ENCODE measurements at regions not wholly inside any gene's neighbourhood (a gene's known extent, or its start where the extent isn't known, plus 50 kb on each side); places are given as distances from the start of the nearest gene placed in this dataset.
A peak's percentile ranks its signal among the peaks of the same experiment; 100 is the strongest.

GRCh38 chr7:131655447-131655846 is 99.0 kb upstream of the PODXL start:
- no peaks in the 10 kb centered on the region for H3K27me3 ChIP-seq
- H3K4me2 ChIP-seq = no peak overlapping the region
- Mint-ChIP-seq H3K36me3 (no peaks in the 10 kb centered on the region), H3K4me1 (peaks cover 7% of the 10 kb centered on the region), H3K27me3 (ENCODE audit: insufficient read depth, low read depth) (peaks cover 6% of the 10 kb centered on the region), H3K27ac (no peak overlapping the region), H3K4me3 (no peak overlapping the region), H3K9me3 (no peaks in the 10 kb centered on the region)
- no peak for DNase-seq (ENCODE audit: low spot score)
- no peaks in the 10 kb centered on the region for H3K79me2 ChIP-seq (ENCODE audit: low read depth)
- no peak overlapping the region for H3K27ac ChIP-seq
- H3F3A ChIP-seq (ENCODE audit: low read depth) = peaks cover 25% of the 10 kb centered on the region
- no peak overlapping the region for H3K4me3 ChIP-seq
- H2AFZ ChIP-seq (replicated peaks) = no peak overlapping the region
- no peaks in the 10 kb centered on the region for H4K20me1 ChIP-seq (ENCODE audit: low read depth)
- H3K4me1 ChIP-seq = peaks cover 18% of the 10 kb centered on the region
- TF ChIP-seq EZH2phosphoT487 (IDR thresholded peaks at IDR 0.05) = no peak
- TF ChIP-seq, protein P1, sequence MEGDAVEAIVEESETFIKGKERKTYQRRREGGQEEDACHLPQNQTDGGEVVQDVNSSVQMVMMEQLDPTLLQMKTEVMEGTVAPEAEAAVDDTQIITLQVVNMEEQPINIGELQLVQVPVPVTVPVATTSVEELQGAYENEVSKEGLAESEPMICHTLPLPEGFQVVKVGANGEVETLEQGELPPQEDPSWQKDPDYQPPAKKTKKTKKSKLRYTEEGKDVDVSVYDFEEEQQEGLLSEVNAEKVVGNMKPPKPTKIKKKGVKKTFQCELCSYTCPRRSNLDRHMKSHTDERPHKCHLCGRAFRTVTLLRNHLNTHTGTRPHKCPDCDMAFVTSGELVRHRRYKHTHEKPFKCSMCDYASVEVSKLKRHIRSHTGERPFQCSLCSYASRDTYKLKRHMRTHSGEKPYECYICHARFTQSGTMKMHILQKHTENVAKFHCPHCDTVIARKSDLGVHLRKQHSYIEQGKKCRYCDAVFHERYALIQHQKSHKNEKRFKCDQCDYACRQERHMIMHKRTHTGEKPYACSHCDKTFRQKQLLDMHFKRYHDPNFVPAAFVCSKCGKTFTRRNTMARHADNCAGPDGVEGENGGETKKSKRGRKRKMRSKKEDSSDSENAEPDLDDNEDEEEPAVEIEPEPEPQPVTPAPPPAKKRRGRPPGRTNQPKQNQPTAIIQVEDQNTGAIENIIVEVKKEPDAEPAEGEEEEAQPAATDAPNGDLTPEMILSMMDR (IDR thresholded peaks at IDR 0.05) = no peak
- no peak for TF ChIP-seq EZH2 (IDR thresholded peaks at IDR 0.05)
- H3K9me3 ChIP-seq (ENCODE audit: low read depth) = no peaks in the 10 kb centered on the region
- H3K9ac ChIP-seq = no peak overlapping the region
- no peaks in the 10 kb centered on the region for H3K36me3 ChIP-seq

- H3K4me2 ChIP-seq = no peak overlapping the region
- H3K27ac Mint-ChIP-seq = no peak overlapping the region
- H3K27me3 ChIP-seq = no peaks in the 10 kb centered on the region
- no peaks in the 10 kb centered on the region for H3K9me3 Mint-ChIP-seq
- peaks cover 25% of the 10 kb centered on the region for H3F3A ChIP-seq (ENCODE audit: low read depth)
- no peaks in the 10 kb centered on the region for H3K36me3 ChIP-seq
- no peaks in the 10 kb centered on the region for H3K36me3 Mint-ChIP-seq
- H3K4me3 ChIP-seq = no peak overlapping the region
- H3K9me3 ChIP-seq (ENCODE audit: low read depth) = no peaks in the 10 kb centered on the region
- no peaks in the 10 kb centered on the region for H4K20me1 ChIP-seq (ENCODE audit: low read depth)
- DNase-seq (ENCODE audit: low spot score) = peak; percentile 91
- peak overlapping the region; percentile 44 for H2AFZ ChIP-seq (replicated peaks)
- H3K4me3 Mint-ChIP-seq = peak overlapping the region; percentile 8
- TF ChIP-seq EZH2 (IDR thresholded peaks at IDR 0.05) (no peak), EZH2phosphoT487 (IDR thresholded peaks at IDR 0.05) (no peak)
- TF ChIP-seq, protein P1 (IDR thresholded peaks at IDR 0.05) = peak; percentile 89
- H3K4me1 Mint-ChIP-seq = peaks cover 7% of the 10 kb centered on the region
- H3K79me2 ChIP-seq (ENCODE audit: low read depth) = no peaks in the 10 kb centered on the region
- no peak overlapping the region for H3K27ac ChIP-seq
- no peak overlapping the region for H3K9ac ChIP-seq
- H3K27me3 Mint-ChIP-seq (ENCODE audit: insufficient read depth, low read depth) = peaks cover 10% of the 10 kb centered on the region
- H3K4me1 ChIP-seq = peaks cover 19% of the 10 kb centered on the region
Measured at GRCh38 chr7:131654668-131655326, 98.4 kb upstream of the PODXL start.

- peak overlapping the region; percentile 8 for H3K27ac Mint-ChIP-seq
- Histone ChIP-seq H2AFZ (replicated peaks) (no peak overlapping the region), H3K9ac (no peak overlapping the region), H4K20me1 (ENCODE audit: low read depth) (no peaks in the 10 kb centered on the region), H3K36me3 (no peaks in the 10 kb centered on the region), H3K9me3 (ENCODE audit: low read depth) (no peaks in the 10 kb centered on the region), H3K4me2 (no peak overlapping the region), H3K4me3 (no peak overlapping the region), H3K27me3 (no peaks in the 10 kb centered on the region), H3K79me2 (ENCODE audit: low read depth) (no peaks in the 10 kb centered on the region), H3K27ac (no peak overlapping the region), H3F3A (ENCODE audit: low read depth) (peaks cover 30% of the 10 kb centered on the region), H3K4me1 (peaks cover 25% of the 10 kb centered on the region)
- H3K9me3 Mint-ChIP-seq = no peaks in the 10 kb centered on the region
- H3K4me1 Mint-ChIP-seq = peaks cover 8% of the 10 kb centered on the region
- H3K36me3 Mint-ChIP-seq = no peaks in the 10 kb centered on the region
- DNase-seq (ENCODE audit: low spot score) = no peak
- H3K27me3 Mint-ChIP-seq (ENCODE audit: insufficient read depth, low read depth) = peaks cover 10% of the 10 kb centered on the region
- H3K4me3 Mint-ChIP-seq = peak overlapping the region; percentile 52
- TF ChIP-seq EZH2 (IDR thresholded peaks at IDR 0.05) (no peak), EZH2phosphoT487 (IDR thresholded peaks at IDR 0.05) (no peak)
- TF ChIP-seq, protein P1 (IDR thresholded peaks at IDR 0.05) = no peak
Measured at GRCh38 chr7:131654249-131654558, 97.8 kb upstream of the PODXL start.
